ENCODE measurements at regions not wholly inside any gene's neighbourhood (a gene's known extent, or its start where the extent isn't known, plus 50 kb on each side); places are given as distances from the start of the nearest gene placed in this dataset.
"Not testable (repeated sequence)": the region's sequence is repeated elsewhere in the genome, so short reads cannot be mapped to it uniquely, and the experiment has no call there.

- TF ChIP-seq POLR2A (IDR thresholded peaks at IDR 0.05) (no peak), EP300 (IDR thresholded peaks at IDR 0.05) (no peak)
- TF ChIP-seq, protein P1, sequence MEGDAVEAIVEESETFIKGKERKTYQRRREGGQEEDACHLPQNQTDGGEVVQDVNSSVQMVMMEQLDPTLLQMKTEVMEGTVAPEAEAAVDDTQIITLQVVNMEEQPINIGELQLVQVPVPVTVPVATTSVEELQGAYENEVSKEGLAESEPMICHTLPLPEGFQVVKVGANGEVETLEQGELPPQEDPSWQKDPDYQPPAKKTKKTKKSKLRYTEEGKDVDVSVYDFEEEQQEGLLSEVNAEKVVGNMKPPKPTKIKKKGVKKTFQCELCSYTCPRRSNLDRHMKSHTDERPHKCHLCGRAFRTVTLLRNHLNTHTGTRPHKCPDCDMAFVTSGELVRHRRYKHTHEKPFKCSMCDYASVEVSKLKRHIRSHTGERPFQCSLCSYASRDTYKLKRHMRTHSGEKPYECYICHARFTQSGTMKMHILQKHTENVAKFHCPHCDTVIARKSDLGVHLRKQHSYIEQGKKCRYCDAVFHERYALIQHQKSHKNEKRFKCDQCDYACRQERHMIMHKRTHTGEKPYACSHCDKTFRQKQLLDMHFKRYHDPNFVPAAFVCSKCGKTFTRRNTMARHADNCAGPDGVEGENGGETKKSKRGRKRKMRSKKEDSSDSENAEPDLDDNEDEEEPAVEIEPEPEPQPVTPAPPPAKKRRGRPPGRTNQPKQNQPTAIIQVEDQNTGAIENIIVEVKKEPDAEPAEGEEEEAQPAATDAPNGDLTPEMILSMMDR (IDR thresholded peaks at IDR 0.05): no peak
- 84 to 86% methylated on average over 2 of the region's 2 CpGs for WGBS, 2 donors
- DNase-seq (ENCODE audit: low spot score in 2 of 2): no peak
Observed at GRCh38 chr5:3460416-3460815, 135.2 kb upstream of the IRX1 start.

DNA sequence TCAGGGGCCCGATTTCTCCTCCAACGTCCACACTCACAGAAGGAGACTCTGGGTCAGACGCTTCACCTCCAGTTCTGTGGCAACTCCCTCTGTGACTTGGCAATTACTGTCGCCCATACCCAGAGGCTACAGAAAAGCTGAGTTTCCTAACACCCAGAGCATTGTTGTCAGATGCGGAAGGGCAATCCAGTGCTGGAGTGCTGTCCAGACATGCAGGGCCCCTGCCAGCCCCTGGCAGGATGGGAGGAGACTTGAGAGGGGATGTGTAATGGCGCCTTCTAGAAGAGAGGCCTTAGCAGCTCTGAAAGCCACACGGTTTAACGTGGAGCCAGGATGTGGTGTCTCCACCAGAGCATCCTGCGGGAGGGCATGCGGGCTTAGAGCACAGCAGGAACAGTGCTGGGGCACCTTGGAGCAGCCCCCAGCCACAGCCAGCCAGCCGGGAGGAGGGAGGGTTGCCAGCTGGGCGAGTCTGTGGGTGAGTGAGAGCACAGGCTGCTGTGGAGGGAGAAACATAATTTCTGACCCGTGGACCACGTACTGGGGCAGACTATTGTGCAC, 139.4 kb upstream of the IRX1 start:
- WGBS, 2 donors: 57 to 60% methylated on average over 14 of the region's 14 CpGs
- H3K4me1 ChIP-seq: no peaks in the 10 kb centered on the region
- H3K36me3 ChIP-seq: no peaks in the 10 kb centered on the region
- no peak for TF ChIP-seq EP300 (IDR thresholded peaks at IDR 0.05)
- TF ChIP-seq, protein P1 (IDR thresholded peaks at IDR 0.05): no peak
- H3K9me3 ChIP-seq: no peaks in the 10 kb centered on the region
- H3K4me3 ChIP-seq: no peak overlapping the region
- no peaks in the 10 kb centered on the region for H3K27me3 ChIP-seq
- H3K27ac ChIP-seq: no peak overlapping the region
- DNase-seq (ENCODE audit: low spot score in 2 of 2): no peak

More at GRCh38 chr5:3460416-3460815, 135.2 kb upstream of the IRX1 start:
- Histone ChIP-seq H3K4me3 (no peak overlapping the region), H3K4me1 (no peaks in the 10 kb centered on the region), H3K36me3 (no peaks in the 10 kb centered on the region), H3K9me3 (no peaks in the 10 kb centered on the region), H3K27me3 (no peaks in the 10 kb centered on the region), H3K27ac (no peak overlapping the region)

DNA sequence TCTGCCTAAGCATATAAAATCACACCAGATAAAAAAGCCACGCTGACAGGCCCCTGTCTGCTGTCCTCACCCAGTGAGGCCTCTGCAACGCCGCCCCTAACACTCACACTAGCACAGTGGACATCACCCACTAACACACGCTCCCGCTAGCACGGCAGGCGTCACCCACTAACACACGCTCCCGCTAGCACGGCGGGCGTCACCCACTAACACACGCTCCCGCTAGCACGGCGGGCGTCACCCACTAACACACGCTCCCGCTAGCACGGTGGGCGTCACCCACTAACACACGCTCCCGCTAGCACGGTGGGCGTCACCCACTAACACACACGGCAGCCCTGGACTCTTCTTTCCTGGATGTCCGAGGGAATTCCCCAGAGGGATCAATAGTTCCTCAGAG, 141.6 kb upstream of the IRX1 start:
- H3K36me3 ChIP-seq; H3K4me3 ChIP-seq; H3K9me3 ChIP-seq; H3K4me1 ChIP-seq; H3K27ac ChIP-seq; H3K27me3 ChIP-seq; DNase-seq (ENCODE audit: low spot score in 2 of 2): not testable (repeated sequence)
- WGBS, 2 donors: 91% methylated on average over 27 of the region's 27 CpGs

- Histone ChIP-seq H3K36me3 (no peaks in the 10 kb centered on the region), H3K4me1 (no peaks in the 10 kb centered on the region), H3K27ac (no peak overlapping the region), H3K9me3 (peaks cover 0 to 1% (median 0%) of the 10 kb centered on the region in 4 donors), H3K27me3 (no peaks in the 10 kb centered on the region), H3K4me3 (no peak overlapping the region)
- 92% methylated on average over 7 of the region's 7 CpGs for WGBS, 2 donors
- DNase-seq (ENCODE audit: low spot score in 2 of 2): no peak
- TF ChIP-seq EP300 (IDR thresholded peaks at IDR 0.05) (no peak), POLR2A (IDR thresholded peaks at IDR 0.05) (no peak)
- TF ChIP-seq, protein P1 (IDR thresholded peaks at IDR 0.05): no peak
Observed at GRCh38 chr5:3452622-3453021, 143.0 kb upstream of the IRX1 start.

DNA sequence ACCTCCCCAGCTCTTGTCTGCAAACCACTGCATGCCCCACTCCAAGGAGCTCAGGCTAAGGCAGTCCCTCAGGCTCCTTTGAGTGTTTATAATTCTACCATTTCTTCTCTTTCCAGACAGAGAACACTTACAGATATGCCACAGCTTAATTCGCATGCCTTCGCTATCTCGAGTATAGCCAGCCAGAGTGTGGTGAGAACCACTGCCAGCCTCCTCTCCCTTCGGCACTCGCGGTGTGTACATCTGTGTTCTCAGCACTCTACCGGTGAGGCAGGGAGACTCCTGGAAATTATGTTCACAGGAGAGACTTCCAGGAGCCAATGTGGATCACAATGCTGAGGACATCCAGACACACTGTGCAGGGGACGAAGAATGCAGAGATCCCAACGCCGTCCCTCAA, 143.7 kb upstream of the IRX1 start:
- Histone ChIP-seq H3K36me3 (no peaks in the 10 kb centered on the region), H3K4me1 (no peaks in the 10 kb centered on the region), H3K27me3 (no peaks in the 10 kb centered on the region), H3K27ac (no peak overlapping the region), H3K9me3 (peaks cover 0 to 6% (median 0%) of the 10 kb centered on the region in 4 donors), H3K4me3 (no peak overlapping the region)
- TF ChIP-seq, protein P1 (IDR thresholded peaks at IDR 0.05): no peak
- 94 to 99% methylated on average over 10 of the region's 10 CpGs for WGBS, 2 donors
- DNase-seq (ENCODE audit: low spot score in 2 of 2): no peak

DNA sequence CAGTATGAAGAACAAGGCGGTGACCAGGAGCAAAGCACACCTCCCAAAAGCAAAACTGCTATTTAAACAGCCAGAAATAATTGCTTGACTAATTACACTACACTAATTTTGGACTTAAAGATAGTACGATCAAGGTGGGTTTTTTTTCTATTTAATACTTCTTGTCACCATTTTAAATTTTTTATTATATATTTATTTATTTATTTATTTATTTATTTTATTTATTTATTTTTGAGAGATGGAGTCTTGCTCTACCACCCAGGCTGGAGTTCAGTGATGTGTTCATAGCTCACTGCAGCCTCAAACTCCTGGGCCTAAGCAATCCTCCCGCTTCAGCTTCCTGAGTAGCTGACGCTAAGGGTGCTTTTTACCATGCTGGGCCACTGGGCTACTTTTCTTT, 146.2 kb upstream of the IRX1 start:
- H3K4me3 ChIP-seq: no peak overlapping the region
- no peak for DNase-seq (ENCODE audit: low spot score in 2 of 2)
- H3K9me3 ChIP-seq: peaks cover 0 to 9% (median 0%) of the 10 kb centered on the region in 4 donors
- 70 to 99% methylated on average over 4 of the region's 4 CpGs for WGBS, 2 donors
- H3K27ac ChIP-seq: no peak overlapping the region
- H3K36me3 ChIP-seq: no peaks in the 10 kb centered on the region
- no peaks in the 10 kb centered on the region for H3K4me1 ChIP-seq
- no peaks in the 10 kb centered on the region for H3K27me3 ChIP-seq
- TF ChIP-seq, protein P1 (IDR thresholded peaks at IDR 0.05): no peak
- TF ChIP-seq POLR2A (IDR thresholded peaks at IDR 0.05): no peak
- TF ChIP-seq EP300 (IDR thresholded peaks at IDR 0.05): no peak

Data from tibial nerve (tissue), 4 donors.